ENCODE measurements at regions not wholly inside any gene's neighbourhood (a gene's known extent, or its start where the extent isn't known, plus 50 kb on each side); places are given as distances from the start of the nearest gene placed in this dataset.

GRCh38 chr4:114399105-114399504 lies 199.5 kb upstream of the UGT8 start:
- Histone ChIP-seq H3K4me2 (ENCODE audit: extremely low read depth, insufficient read depth, low read length) (no peak overlapping the region), H3K27me3 (ENCODE audit: control insufficient read depth, insufficient read depth, low read length) (peaks cover 2% of the 10 kb centered on the region), H3K4me1 (ENCODE audit: control insufficient read depth, extremely low read depth, insufficient read depth, low read length) (no peaks in the 10 kb centered on the region), H3K36me3 (ENCODE audit: control insufficient read depth, insufficient read depth, low read length) (no peaks in the 10 kb centered on the region), H3K27ac (ENCODE audit: insufficient read depth, low read length) (no peak overlapping the region), H4K20me1 (ENCODE audit: control insufficient read depth, extremely low read depth, insufficient read depth, low read length) (no peaks in the 10 kb centered on the region), H2AFZ (ENCODE audit: low read length) (no peak overlapping the region), H3K79me2 (ENCODE audit: control insufficient read depth, insufficient read depth, low read length) (no peaks in the 10 kb centered on the region), H3K9ac (ENCODE audit: insufficient read depth, low read length) (no peak overlapping the region), H3K9me3 (ENCODE audit: control insufficient read depth, insufficient read depth, low read depth, low read length) (no peaks in the 10 kb centered on the region), H3K4me3 (replicated peaks in 1 of 4; ENCODE audit: control extremely low read depth in 1 of 4, insufficient read depth in 1 of 4, low read depth in 3 of 4, low read length in 4 of 4) (no peak overlapping the region)
- no peak for DNase-seq (ENCODE audit: low read depth in 2 of 2)
- TF ChIP-seq CTCF (conservative IDR thresholded peaks at IDR 0.05 in 1 of 2, IDR thresholded peaks at IDR 0.05 in 1 of 2; ENCODE audit: low read depth in 1 of 2, low read length in 2 of 2) (no peak), EZH2 (IDR thresholded peaks at IDR 0.05; ENCODE audit: low read length, missing control alignments) (no peak)

GRCh38 chr4:114400531-114400930 lies 198.1 kb upstream of the UGT8 start:
- H3K27me3 ChIP-seq (ENCODE audit: control insufficient read depth, insufficient read depth, low read length), result no peaks in the 10 kb centered on the region
- H3K36me3 ChIP-seq (ENCODE audit: control insufficient read depth, insufficient read depth, low read length), result no peaks in the 10 kb centered on the region
- H3K4me2 ChIP-seq (ENCODE audit: extremely low read depth, insufficient read depth, low read length), result no peak overlapping the region
- H3K9me3 ChIP-seq (ENCODE audit: control insufficient read depth, insufficient read depth, low read depth, low read length), result no peaks in the 10 kb centered on the region
- no peak overlapping the region for H3K9ac ChIP-seq (ENCODE audit: insufficient read depth, low read length)
- H3K4me1 ChIP-seq (ENCODE audit: control insufficient read depth, extremely low read depth, insufficient read depth, low read length), result no peaks in the 10 kb centered on the region
- no peak overlapping the region for H2AFZ ChIP-seq (ENCODE audit: low read length)
- H3K79me2 ChIP-seq (ENCODE audit: control insufficient read depth, insufficient read depth, low read length), result no peaks in the 10 kb centered on the region
- no peak overlapping the region for H3K4me3 ChIP-seq (replicated peaks in 1 of 4; ENCODE audit: control extremely low read depth in 1 of 4, insufficient read depth in 1 of 4, low read depth in 3 of 4, low read length in 4 of 4)
- DNase-seq (ENCODE audit: low read depth in 2 of 2), result peak in 1 of 2 donors; percentile 12
- H3K27ac ChIP-seq (ENCODE audit: insufficient read depth, low read length), result no peak overlapping the region
- H4K20me1 ChIP-seq (ENCODE audit: control insufficient read depth, extremely low read depth, insufficient read depth, low read length), result no peaks in the 10 kb centered on the region
- TF ChIP-seq CTCF (conservative IDR thresholded peaks at IDR 0.05 in 1 of 2, IDR thresholded peaks at IDR 0.05 in 1 of 2; ENCODE audit: low read depth in 1 of 2, low read length in 2 of 2) (no peak), EZH2 (IDR thresholded peaks at IDR 0.05; ENCODE audit: low read length, missing control alignments) (no peak)

GRCh38 chr4:114401483-114401882 lies 197.1 kb upstream of the UGT8 start:
- Histone ChIP-seq H3K4me1 (ENCODE audit: control insufficient read depth, extremely low read depth, insufficient read depth, low read length) (no peaks in the 10 kb centered on the region), H3K36me3 (ENCODE audit: control insufficient read depth, insufficient read depth, low read length) (no peaks in the 10 kb centered on the region), H3K4me2 (ENCODE audit: extremely low read depth, insufficient read depth, low read length) (no peak overlapping the region), H3K9ac (ENCODE audit: insufficient read depth, low read length) (no peak overlapping the region), H3K27ac (ENCODE audit: insufficient read depth, low read length) (no peak overlapping the region), H3K9me3 (ENCODE audit: control insufficient read depth, insufficient read depth, low read depth, low read length) (no peaks in the 10 kb centered on the region), H2AFZ (ENCODE audit: low read length) (no peak overlapping the region), H3K79me2 (ENCODE audit: control insufficient read depth, insufficient read depth, low read length) (no peaks in the 10 kb centered on the region), H4K20me1 (ENCODE audit: control insufficient read depth, extremely low read depth, insufficient read depth, low read length) (no peaks in the 10 kb centered on the region), H3K27me3 (ENCODE audit: control insufficient read depth, insufficient read depth, low read length) (no peaks in the 10 kb centered on the region), H3K4me3 (replicated peaks in 1 of 4; ENCODE audit: control extremely low read depth in 1 of 4, insufficient read depth in 1 of 4, low read depth in 3 of 4, low read length in 4 of 4) (no peak overlapping the region)
- TF ChIP-seq EZH2 (IDR thresholded peaks at IDR 0.05; ENCODE audit: low read length, missing control alignments) (no peak), CTCF (conservative IDR thresholded peaks at IDR 0.05 in 1 of 2, IDR thresholded peaks at IDR 0.05 in 1 of 2; ENCODE audit: low read depth in 1 of 2, low read length in 2 of 2) (no peak)
- DNase-seq (ENCODE audit: low read depth in 2 of 2), result no peak

All from fibroblast of lung (primary cell).